Stimulated activated CD4-positive, alpha-beta T cell treated with anti-CD3 and anti-CD28 coated beads, Interleukin-4, amount 100 ng/mL, for 1 hour (primary cell): ENCODE measurements at regions not wholly inside any gene's neighbourhood (a gene's known extent, or its start where the extent isn't known, plus 50 kb on each side); places are given as distances from the start of the nearest gene placed in this dataset.
"Not testable (repeated sequence)": the region's sequence is repeated elsewhere in the genome, so short reads cannot be mapped to it uniquely, and the experiment has no call there.

Experiments used
- DNase-seq: peaks from one replicate; pipeline ENCODE4 v3.0.0-alpha.2; 2020

GRCh38 chr3:125645616-125646015 lies 50.3 kb upstream of the OSBPL11 start:
- DNase-seq = no peak

GRCh38 chr3:125646581-125646980 lies 51.3 kb upstream of the OSBPL11 start:
- no peak for DNase-seq

DNA sequence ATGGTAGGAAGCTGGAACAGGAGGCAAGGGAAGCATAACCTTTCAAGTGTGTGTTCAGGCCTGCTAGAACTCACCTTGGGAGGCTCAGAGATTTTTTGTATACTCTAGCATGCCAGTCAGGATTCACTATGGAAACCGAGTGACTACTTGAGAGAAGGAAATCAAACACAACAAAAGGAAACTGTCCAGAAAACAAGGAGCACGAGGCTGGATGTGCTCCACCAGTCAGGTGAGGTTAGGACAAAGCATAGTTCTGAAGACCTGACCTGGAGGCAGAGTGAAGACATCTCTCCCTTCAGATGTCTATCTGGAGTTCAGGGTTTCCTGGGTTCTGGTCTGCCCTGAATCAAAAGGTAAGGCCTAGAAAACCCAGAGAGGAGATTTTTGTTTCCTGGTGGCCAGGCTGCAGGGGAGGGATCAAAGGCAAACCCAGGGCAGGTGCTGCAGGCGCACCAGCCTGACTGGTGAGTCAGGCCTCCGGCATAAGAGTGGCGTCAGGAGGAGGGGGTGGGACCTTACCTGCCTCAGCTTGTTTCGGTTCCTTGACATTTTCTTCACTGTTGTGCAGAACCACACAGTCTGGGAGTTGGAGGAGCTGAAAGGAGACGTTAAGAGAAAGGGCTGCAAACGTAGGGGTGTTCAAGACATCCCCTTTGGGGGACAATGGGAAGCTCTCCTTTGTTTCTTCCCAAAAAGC lies 52.2 kb upstream of the OSBPL11 start:
- no peak for DNase-seq

DNA sequence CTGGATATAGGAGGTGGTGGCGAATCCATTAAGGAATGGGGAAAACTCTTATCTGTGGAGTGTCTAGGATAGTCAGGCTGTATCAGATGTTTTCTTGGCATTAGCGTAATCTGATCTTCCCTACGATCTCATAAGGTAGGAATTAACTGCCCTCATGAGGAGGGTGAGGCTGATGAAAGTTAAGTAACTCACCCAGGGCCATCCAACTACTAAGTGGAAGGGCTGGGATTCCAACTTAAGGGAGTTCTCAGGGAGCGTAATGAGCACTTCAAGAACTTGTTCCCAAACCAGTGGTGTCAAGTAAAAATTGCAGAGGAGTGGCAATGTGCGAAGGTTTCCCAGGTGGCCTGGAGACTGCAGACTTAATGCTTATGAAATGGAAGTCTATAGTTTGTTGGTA lies 55.9 kb upstream of the OSBPL11 start:
- no peak for DNase-seq

GRCh38 chr3:125652349-125652748 lies 57.1 kb upstream of the OSBPL11 start:
- no peak for DNase-seq

DNA sequence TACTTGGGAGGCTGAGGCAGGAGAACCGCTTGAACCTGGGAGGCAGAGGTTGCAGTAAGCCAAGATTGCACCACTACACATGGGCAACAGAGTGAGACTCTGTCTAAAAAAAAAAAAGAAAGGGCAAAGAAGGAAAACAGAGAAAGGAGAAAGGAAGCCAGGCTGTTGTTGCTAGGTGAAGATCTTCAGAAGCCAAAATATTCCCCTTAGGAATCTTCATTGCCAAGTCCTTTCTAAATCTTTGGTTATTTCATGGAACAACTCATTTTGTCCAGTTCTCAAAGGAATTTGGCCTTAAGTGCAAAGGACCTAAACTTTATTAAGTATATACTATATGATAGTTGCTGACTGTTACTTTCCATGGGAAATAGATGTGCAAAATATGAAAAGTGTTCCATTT lies 59.2 kb upstream of the OSBPL11 start:
- no peak for DNase-seq

GRCh38 chr3:125662675-125663074 lies 67.4 kb upstream of the OSBPL11 start:
- DNase-seq = no peak

- DNase-seq = no peak
Observed at GRCh38 chr3:125670352-125670751, 75.1 kb upstream of the OSBPL11 start.

DNA sequence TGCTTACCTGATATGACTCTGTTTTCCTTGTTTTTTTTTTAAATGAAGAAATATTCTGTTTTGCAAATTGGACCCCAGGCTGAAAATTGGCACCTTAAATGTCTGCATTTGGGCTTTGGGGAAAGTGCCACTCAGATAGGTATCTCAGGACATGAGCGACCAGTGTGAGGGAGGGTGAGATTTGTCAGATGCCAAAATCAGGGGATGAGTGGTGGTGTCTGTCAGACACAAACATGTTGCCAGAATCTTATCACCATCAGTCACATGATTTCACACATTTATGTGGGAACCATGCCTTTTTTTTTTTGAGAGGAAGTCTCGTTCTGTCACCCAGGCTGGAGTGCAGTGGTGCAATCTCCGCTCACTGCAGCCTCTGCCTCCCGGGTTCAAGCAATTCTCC lies 75.6 kb upstream of the OSBPL11 start:
- DNase-seq = no peak

GRCh38 chr3:125671461-125672243 lies 76.4 kb upstream of the OSBPL11 start:
- no peak for DNase-seq

GRCh38 chr3:125675791-125676190 lies 80.5 kb upstream of the OSBPL11 start:
- DNase-seq = no peak

DNA sequence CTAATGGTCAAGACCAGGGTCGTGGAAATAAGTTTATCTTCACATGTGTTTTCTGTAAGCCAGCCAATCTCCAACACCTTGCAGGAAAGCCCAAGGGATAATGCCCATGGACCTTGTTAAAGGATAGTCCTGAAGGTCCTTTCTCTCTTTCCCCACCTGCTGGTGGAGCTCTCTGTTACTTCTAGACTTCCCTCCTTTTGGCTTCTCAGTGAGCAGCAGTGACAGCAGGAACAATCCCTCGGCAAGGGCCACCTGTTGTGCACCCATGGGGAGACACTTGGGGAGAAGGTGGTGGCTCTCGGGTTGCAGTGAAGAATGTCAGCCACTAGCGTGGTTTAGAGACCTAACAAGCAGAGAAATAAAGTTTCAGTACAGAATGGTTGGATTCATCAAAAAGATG lies 84.0 kb upstream of the OSBPL11 start:
- no peak for DNase-seq

DNA sequence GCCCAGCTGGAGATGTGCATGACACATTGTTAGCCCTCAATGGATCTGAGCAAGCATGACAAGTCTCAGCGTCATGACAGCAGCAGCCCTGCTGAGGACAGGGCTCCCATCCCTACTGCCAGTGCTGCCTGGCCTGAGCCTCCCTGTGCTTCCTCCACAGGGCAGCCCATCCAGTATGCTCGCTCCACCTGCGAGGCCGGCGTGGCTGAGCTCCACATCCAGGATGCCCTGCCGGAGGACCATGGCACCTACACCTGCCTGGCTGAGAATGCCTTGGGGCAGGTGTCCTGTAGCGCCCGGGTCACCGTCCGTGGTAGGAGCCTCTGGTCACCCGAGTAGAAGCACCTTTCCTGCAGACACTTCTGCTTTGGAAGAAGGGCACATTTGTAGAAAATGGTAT lies 85.8 kb upstream of the OSBPL11 start:
- DNase-seq = no peak

GRCh38 chr3:125681906-125682305 lies 86.6 kb upstream of the OSBPL11 start:
- not testable (repeated sequence) for DNase-seq

DNA sequence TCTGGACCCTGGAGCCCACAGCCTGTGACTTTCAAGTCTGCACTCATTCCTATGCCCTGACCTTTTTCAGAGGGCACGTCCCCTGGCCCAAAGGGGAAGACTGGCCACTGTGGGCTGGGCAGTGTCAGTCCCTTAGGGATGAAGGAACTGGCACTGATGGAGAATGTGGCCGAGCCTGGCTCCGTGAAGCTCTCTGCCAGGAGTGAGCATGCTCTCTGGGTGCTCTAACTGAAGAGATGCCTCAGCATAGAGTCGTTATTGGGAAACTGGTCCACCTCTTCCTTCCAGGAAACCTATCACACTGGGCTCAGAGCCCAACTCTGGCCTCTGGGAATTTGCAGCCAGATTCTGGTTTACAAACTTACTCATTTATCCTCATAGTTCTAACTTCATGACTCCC lies 87.3 kb upstream of the OSBPL11 start:
- not testable (repeated sequence) for DNase-seq

GRCh38 chr3:125683067-125683829 lies 88.0 kb upstream of the OSBPL11 start:
- no peak for DNase-seq

DNA sequence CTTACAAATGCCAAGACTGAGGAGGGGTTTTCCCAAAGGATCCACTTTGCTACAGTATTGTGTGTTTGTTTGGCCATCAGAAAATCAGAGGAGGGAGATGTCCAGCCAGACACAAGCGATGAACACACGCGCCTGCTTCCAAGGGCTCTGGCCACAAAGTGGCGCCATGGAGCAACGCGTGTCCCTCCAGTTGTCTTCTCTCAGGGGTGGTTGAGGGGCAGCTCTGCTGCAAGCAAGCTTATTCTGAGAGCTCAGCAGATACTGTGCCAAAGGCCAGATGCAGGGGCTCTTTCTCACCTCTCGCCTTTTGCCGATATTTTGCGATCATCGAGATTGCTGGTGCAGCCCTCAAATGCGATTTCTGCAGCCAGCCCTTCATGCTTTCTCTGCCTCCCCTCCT lies 88.9 kb upstream of the OSBPL11 start:
- no peak for DNase-seq

DNA sequence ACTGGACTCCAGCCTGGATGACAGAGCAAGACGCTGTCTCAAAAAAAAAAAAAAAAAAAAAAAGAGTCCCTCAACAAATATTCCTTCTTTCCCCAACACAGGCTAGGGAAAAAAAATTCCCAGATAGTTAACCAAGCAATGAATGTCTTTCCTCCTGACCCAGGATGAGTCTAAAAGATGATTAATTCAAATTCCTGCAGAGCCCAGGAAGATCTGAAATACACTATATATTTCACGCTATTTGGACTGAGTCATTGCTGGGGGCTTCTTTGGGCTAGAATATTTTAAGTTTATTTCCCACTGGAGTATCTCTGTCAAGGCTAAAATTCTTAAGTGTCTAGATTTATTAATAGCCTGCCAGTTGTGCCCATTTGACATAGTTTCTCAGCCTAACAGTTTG lies 90.4 kb upstream of the OSBPL11 start:
- not testable (repeated sequence) for DNase-seq

DNA sequence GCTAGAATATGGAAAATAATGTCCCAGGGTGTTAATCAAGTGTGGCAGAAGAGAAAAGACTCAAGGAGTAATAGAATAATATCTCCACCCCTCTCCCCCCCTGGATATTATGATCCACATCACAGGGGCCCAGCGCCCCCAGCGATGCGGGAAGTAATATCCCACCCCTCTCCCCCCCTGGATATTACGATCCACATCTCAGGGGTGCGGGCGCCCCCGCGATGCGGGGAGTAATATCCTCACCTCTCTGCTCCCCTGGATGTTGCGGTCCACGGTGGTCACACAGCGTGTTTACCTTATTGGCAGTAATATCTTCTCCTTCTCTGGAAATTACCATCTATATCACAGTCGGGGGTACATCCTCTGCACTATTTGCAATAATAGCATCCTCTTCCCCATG lies 97.1 kb upstream of the OSBPL11 start:
- no peak for DNase-seq

GRCh38 chr3:125693887-125694286 lies 98.6 kb upstream of the OSBPL11 start:
- DNase-seq = no peak

DNA sequence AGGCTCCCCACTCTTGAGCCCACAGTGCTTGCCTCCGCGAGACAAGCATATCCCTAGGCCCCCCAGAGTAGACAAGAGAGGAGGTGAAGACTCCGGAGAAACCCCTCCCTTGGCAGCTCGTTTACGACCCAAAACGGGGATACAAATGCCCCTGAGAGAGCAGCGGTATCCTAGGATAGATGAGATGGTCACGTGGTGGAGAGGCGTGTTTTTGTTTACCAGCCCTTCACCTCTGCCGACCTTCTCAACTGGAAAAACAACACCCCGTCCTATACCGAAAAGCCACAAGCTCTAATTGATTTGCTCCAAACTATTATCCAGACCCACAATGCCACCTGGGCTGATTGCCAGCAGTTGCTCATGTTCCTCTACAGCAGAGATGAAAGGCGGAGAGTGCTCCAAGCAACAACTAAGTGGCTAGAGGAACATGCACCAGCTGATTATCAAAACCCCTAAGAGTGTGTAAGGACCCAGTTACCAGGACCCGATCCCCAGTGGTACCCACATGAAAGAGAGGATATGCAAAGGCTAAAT lies 99.5 kb upstream of the OSBPL11 start:
- DNase-seq = no peak

DNA sequence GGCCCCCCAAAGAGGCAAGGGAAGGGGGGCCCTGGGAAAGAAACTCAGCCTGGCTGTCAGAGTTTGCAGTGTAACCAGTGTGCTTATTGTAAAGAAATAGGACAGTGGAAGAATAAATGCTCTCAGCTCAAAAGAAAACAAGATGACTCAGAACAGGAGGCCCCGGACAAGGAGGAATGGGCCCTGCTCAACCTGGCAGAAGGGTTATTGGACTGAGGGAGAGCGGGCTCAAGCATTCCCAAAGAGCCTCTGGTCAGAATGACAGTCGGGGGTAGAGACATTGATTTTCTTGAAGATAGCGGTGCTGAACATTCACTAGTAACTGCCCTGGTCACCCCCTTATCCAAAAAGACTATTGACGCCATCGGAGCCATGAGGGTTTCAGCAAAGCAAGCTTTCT lies 100.4 kb upstream of the OSBPL11 start:
- DNase-seq = no peak

DNA sequence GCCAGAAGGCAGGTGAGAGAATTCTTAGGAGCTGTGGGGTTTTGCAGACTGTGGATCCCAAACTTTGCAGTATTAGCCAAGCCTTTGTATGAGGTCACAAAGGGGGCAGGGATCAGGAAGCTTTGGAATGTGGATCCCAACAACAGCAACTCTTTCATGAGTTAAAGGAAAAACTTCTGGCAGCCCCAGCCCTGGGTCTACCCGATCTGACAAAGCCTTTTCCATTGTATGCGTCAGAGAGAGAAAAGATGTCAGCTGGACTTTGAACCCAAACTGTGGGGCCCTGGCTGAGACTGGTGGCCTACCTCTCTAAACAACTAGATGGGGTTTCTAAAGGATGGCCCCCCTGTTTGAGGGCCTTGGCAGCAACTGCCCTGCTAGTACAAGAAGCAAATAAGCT lies 101.8 kb upstream of the OSBPL11 start:
- DNase-seq = not testable (repeated sequence)
